Right atrium auricular region (tissue), 2 donors: ENCODE measurements at regions not wholly inside any gene's neighbourhood (a gene's known extent, or its start where the extent isn't known, plus 50 kb on each side); places are given as distances from the start of the nearest gene placed in this dataset.
"Not testable (repeated sequence)": the region's sequence is repeated elsewhere in the genome, so short reads cannot be mapped to it uniquely, and the experiment has no call there.

ENCODE experiments used
- DNase-seq: peaks from one replicate; pipeline ENCODE4 v3.0.0-alpha.2; 2019; ENCODE audit warnings: low spot score
- H3K27ac ChIP-seq, 2 donors: fragments of 200-600 bp; sonication (generic); 1 replicate in 1 of 2; 2 replicates in 1 of 2; pipeline ENCODE4 v1.5.1; 2016 to 2019
- H3K27me3 ChIP-seq, 2 donors: fragments of 200-600 bp; sonication (generic); one replicate each; pipeline versions ENCODE4 v1.5.1 to v1.6.0; 2017 to 2019
- H3K36me3 ChIP-seq: fragments of 200-600 bp; sonication (generic); one replicate; pipeline ENCODE4 v1.5.1; 2016
- H3K4me1 ChIP-seq, 2 donors: fragments of 200-600 bp; sonication (generic); one replicate each; pipeline versions ENCODE4 v1.5.1 to v1.6.0; 2017 to 2019
- H3K4me3 ChIP-seq, 2 donors: fragments of 200-600 bp; sonication (generic); 1 replicate in 1 of 2; 2 replicates in 1 of 2; pipeline ENCODE4 v1.5.1; 2017 to 2019; ENCODE audit warnings: mild to moderate bottlenecking in 1 of 2, moderate library complexity in 1 of 2
- H3K9me3 ChIP-seq, 2 donors: fragments of 200-600 bp; sonication (generic); one replicate each; pipeline ENCODE4 v1.5.1; 2019
- CTCF ChIP-seq, 2 donors: fragments of 200-600 bp; sonication (generic); IDR thresholded peaks; one replicate each; pipeline ENCODE4 v1.5.1; 2019; ENCODE audit warnings: antibody characterized with exemption in 2 of 2

- Histone ChIP-seq H3K4me3 (no peak overlapping the region), H3K4me1 (no peaks in the 10 kb centered on the region), H3K27me3 (no peaks in the 10 kb centered on the region), H3K9me3 (no peaks in the 10 kb centered on the region), H3K27ac (no peak overlapping the region), H3K36me3 (no peaks in the 10 kb centered on the region)
- no peak for TF ChIP-seq CTCF (IDR thresholded peaks at IDR 0.05)
- peak; percentile 18 for DNase-seq
Measured at GRCh38 chr17:83026311-83026811, 53.0 kb upstream of the METRNL start.

DNA sequence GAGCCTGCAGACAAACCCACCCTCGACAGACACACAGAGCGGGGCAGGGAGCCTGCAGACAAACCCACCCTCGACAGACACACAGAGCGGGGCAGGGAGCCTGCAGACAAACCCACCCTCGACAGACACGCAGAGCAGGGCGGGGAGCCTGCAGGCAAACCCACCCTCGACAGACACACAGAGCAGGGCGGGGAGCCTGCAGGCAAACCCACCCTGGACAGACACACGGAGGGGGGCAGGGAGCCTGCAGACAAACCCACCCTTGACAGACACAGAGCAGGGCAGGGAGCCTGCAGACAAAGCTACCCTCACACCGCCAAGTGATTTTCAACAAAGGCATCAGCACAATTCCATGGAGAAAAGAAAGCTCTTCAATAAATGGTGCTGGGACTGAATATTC is 52.5 kb upstream of the METRNL start:
- not testable (repeated sequence) for H3K27ac ChIP-seq, H3K9me3 ChIP-seq, H3K4me3 ChIP-seq, H3K4me1 ChIP-seq, H3K36me3 ChIP-seq, H3K27me3 ChIP-seq, DNase-seq

DNA sequence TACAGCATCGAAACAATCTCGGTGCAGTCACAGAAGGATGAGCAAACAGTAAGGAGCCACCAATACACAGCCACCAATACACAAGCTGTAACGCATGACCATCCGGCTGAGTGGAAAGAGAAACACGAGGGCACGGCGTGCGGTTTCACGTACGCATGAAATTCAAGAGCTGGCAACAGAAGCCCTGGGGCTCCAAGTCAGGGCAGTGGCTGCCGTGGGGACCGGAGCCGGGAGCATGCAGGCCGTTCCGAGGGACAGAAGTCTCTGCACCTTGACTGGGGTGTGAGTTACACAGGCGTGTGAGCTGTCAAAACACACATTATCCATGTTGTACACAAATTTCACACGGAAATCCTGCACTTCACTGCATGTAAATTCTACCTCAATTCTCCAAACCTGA is 50.6 kb upstream of the METRNL start:
- Histone ChIP-seq H3K4me3 (no peak overlapping the region), H3K4me1 (no peaks in the 10 kb centered on the region), H3K9me3 (no peaks in the 10 kb centered on the region), H3K27me3 (no peaks in the 10 kb centered on the region), H3K27ac (no peak overlapping the region), H3K36me3 (no peaks in the 10 kb centered on the region)
- no peak for DNase-seq
- no peak for TF ChIP-seq CTCF (IDR thresholded peaks at IDR 0.05)

- Histone ChIP-seq H3K4me1 (no peaks in the 10 kb centered on the region), H3K9me3 (no peaks in the 10 kb centered on the region), H3K4me3 (no peak overlapping the region), H3K36me3 (no peaks in the 10 kb centered on the region), H3K27me3 (no peaks in the 10 kb centered on the region), H3K27ac (no peak overlapping the region)
- no peak for DNase-seq
- TF ChIP-seq CTCF (IDR thresholded peaks at IDR 0.05): no peak
Measured at GRCh38 chr17:83029571-83029970, 49.8 kb upstream of the METRNL start.
